HG02642 (cell line): ENCODE measurements at regions not wholly inside any gene's neighbourhood (a gene's known extent, or its start where the extent isn't known, plus 50 kb on each side); places are given as distances from the start of the nearest gene placed in this dataset.

Source experiments
- ATAC-seq: cut with Tn5 transposase; IDR thresholded peaks from one replicate; pipeline ENCODE4 v1.9.1; 2021; ENCODE audit warnings: mild to moderate bottlenecking; ENCODE audit not compliant: unreplicated experiment, poor library complexity

GRCh38 chr12:30874455-30875321 lies 51.9 kb upstream of the TSPAN11 start:
- no peak for ATAC-seq

DNA sequence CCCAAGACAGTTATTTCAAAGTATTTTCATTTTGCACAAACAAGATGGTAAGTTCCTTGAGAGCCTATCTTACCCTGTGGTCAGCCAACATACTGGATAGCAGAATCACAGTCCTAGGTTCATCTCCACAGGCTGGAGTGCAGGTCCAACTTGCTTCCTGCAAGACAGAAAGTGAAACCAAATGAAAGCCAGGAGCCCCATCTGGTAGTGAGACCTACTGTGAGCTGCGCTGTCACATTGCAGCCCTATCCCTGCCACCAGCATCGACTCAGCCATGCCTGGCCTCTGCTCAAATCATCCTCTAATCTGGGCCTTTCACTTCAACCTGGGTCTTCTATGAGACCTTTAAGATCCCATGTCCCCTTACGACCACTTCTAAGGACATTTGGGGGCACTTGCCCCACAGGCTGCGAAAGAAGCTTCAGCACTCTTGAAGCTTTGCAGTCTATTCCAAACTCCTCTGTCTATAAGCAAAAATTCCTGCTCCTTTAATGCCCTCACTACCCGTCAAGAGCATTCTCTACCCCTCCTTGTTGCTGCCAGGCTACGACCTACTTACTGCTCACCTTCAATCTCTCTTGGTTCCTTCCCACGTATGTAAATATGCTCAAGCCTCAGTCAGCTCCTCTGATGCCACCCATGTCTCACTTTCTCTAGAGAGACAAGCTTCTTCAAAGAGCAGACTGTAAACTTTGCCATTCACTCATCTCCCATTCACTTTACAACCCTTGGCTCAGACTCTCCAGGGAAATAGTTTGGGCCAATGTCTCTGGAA lies 55.9 kb upstream of the TSPAN11 start:
- ATAC-seq = no peak

- ATAC-seq = no peak
These were observed 59.1 kb upstream of the TSPAN11 start for GRCh38 chr12:30867415-30867814.

- no peak for ATAC-seq
These were observed 60.3 kb upstream of the TSPAN11 start for GRCh38 chr12:30866256-30866655.

GRCh38 chr12:30863839-30864238 lies 62.7 kb upstream of the TSPAN11 start:
- ATAC-seq = no peak

DNA sequence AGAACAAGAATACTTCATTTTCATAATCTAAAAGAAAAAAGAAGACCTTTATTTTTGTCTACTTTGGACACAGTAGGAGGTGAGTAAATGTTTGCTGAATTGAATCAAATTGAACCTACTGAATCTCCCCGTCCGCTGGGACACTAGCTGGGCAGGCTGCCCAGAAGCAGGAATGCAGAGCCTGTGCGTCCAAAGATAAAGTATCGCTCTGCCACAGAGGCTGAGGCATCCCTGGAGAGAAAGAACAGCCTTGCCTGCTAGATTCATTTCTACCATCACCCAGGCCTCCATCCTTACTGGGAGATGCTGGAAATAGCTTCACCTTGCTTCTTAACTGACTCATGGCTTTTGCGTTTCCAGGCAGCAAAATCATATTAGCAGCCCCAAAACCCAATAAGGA lies 64.1 kb upstream of the TSPAN11 start:
- ATAC-seq = no peak

DNA sequence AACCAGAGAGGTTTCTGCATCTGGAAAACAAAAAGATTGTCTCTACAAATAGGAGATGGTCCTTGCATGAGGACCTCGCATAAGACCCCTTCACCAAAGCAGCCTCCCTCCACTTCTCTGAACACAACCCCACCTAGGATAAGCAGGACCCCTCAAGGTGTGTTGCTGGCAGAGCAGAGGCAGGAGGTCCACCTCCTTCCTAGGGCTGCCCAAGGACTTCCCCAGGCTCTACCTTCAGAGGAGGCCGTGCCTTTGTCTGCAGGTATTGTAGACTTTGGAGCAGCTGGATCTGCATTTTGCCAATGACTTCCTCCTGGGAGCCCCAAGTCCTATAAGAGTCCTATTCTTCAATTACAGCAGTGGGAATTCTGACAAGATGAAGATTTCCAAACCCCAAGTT lies 67.3 kb upstream of the TSPAN11 start:
- no peak for ATAC-seq

GRCh38 chr12:30858471-30858870 lies 68.1 kb upstream of the TSPAN11 start:
- ATAC-seq = no peak

DNA sequence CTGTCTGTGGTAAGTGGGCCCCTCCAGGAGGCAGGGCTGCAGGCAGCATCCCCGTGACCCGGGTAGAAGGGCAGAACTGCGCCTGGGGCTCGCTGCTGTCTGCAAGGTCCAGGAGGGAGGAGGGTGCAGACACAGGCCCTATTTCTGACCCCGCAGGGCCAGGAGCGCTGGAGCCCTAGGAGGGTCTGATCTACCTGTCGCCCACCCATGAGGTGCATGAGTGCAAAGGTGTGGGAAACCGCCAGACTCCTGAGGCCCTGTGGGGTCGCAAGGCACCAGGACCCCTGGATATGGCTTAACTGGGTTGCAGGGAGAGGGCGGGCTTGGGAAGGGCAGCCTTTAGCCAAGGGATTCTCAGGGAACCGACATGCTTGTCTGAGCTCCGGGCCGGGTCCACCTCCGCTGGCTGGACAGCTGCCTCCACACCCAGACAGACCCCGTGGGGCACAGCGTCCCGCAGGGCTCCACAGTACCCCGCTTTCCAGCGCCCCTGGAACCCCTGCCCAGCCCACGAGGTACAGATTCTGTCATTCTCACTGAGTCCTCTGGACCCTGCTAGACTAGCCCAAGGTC lies 72.9 kb upstream of the TSPAN11 start:
- ATAC-seq = no peak

DNA sequence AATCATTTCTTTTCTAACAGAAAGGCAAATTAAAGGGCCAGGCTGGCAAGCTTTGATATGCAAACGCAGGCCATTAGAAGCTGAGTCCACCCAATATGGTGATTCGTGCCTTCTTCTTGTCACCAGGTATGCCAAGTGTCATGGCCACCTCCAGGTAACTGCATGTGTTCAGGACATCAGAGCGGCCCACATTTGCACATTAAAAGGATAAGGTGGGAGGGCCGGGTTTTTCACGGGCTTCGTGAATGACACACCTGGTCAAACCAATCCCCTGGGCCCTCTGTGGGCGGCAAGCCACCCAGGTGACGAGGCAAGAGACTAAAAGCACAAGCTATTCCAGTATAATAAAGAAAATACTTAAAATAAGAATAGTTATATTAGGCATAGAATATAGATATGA lies 75.9 kb upstream of the TSPAN11 start:
- ATAC-seq = no peak

GRCh38 chr12:30847259-30847658 lies 79.3 kb upstream of the TSPAN11 start:
- no peak for ATAC-seq

DNA sequence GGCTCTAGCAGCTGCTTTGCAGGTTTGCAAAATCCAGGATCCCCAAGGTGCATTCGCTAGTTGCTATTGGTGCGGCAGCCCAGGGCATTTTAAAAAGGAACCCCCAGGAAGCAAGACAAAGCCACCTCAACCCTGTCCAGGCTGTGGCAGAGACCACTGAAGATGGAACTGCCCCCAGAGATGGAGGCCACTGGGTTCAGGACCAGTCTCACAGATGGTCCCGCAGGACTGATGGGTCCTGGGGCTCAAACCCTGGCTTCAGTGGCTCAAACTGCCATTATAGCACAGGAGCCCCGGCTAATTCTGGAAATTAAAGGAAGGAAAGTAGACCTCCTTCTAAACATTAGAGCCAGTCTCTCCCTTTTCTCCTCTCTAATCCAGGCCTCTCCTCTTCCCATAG lies 79.8 kb upstream of the TSPAN11 start:
- no peak for ATAC-seq

- no peak for ATAC-seq
These were observed 80.9 kb upstream of the TSPAN11 start for GRCh38 chr12:30845676-30846075.

DNA sequence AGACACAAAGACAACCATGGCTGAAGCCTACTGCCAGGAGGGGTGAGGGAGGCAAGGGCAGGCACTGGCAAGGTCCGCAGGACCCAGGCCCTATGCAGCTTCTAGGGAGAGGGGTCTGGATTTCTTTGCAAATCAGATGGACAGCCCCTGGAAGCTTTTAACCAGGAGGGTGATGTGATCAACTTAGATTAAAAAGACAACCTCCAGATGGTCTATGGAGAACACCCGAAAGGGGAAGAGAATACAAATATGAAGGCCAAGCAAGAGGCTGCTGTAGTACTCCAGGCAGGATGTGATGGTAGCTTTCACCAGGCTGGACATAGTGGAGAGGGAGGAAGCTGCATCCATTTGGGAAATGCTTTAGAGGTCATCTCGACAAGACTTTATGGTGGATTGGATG lies 83.3 kb upstream of the TSPAN11 start:
- no peak for ATAC-seq

GRCh38 chr12:30840715-30841114 lies 85.8 kb upstream of the TSPAN11 start:
- no peak for ATAC-seq

DNA sequence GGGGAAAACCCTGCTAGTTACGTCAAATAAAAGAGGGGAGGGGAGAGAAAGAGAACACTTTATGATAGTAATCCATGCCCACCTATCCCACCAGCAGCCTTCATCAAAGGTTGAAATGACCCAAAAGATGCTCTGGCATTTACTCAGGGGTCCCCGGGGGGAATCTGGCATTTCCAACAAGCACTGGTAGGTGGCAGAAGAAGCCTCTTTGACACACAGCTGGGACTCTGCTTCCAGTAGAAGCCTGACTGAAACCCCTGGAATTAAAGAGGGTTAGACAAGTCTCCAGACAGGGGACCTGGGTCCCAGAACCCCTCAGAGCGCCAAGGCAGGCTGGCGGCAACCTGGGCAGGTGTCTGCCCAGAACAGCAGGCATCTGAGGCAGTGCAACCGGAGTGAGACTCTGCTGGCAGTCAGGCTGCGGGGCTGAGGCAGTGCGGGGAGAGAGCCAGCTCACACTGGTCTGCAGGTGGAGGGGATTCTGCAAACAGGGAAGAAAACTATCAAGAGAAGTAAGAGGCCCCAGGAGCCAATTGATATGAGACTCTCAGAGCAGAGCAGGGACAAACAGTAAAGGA lies 85.0 kb upstream of the CAPRIN2 start:
- ATAC-seq = no peak

DNA sequence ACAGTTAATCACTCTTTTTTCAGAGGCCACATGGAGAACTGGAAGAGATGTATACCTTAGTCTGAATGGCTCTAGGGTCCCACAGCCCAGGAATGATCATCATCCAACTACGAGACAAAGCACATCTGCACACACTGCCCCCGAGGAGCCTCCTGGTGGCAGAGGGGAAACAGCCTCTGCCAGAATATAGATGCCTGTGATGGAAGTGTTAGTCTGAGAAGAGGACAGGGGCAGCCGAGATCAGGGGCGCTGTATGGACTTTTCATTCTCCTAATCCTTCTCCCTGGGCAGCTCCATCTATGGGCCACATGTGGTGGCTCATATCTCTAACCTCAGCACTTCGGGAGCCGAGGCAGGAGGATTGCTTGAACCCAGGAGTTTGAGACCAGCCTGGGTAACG lies 82.8 kb upstream of the CAPRIN2 start:
- ATAC-seq = no peak

DNA sequence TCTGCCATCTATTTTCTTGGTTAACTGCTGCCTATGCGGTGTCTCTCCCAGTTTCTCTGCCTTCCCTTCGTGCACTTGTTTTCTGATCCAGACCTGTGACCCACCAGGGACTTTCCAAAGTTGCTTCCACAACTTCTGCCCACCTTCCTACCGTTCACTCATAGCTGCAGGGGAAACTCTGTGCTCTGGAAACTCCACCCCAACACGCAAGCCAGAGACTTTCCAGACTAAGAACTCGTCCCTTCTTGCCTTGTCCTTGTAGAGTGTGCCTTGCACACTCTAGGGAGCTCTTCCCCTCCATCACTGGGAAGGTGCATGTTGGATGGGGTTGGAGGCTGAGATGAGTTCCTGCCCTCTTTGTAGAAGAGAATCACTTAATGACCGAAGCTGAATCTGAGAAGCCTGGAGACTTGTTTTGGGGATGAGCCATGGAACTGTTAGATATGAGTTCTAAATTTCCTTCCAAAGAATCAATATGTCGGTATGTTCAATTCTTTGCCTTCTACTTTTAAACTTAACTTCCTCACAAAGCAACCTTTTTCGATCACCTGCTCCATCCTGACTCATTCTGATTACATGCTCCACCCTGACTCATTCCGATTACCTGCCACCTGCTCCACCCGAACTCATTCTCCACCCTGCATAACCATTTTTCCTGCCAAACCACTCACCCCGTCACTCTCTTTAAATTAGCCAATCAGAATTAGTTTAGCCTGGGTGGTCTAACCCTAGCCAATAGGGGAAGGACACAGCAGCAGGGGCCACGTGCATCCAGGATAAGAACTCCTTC lies 82.1 kb upstream of the CAPRIN2 start:
- ATAC-seq = no peak

GRCh38 chr12:30835216-30835615 lies 80.5 kb upstream of the CAPRIN2 start:
- ATAC-seq = no peak

DNA sequence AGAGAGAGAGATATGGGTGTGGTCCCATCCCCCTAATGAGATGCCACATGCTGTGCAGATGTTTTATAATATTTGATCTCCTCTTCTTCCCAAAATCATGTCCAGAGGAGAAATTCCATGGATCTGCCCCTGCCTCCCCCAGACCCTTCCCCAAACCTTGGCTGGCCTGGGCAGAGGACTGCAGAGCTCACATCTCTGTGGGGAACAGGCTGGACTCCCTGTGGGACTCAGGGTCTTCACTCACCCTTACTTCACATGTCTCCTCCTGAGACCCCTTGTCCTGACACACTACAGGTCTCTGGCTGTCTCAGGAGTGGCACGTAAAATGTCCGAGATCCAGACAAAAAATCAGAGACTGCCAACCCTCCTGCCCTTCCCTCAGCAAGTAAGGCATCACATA lies 76.0 kb upstream of the CAPRIN2 start:
- ATAC-seq = no peak
